Type B pancreatic cell (in vitro differentiated cells): ENCODE measurements at regions not wholly inside any gene's neighbourhood (a gene's known extent, or its start where the extent isn't known, plus 50 kb on each side); places are given as distances from the start of the nearest gene placed in this dataset.

ENCODE experiments used
- DNase-seq: peaks from one replicate; pipeline ENCODE4 v3.0.0; 2021; ENCODE audit warnings: mixed read lengths; ENCODE audit not compliant: unreplicated experiment; ENCODE audit errors: extremely low spot score
- H3K27ac Mint-ChIP-seq: 2 replicates; pipeline ENCODE4 v1.8.0; 2021; ENCODE audit warnings: mild to moderate bottlenecking, mixed read lengths
- H3K27me3 Mint-ChIP-seq: 2 replicates; pipeline ENCODE4 v1.8.0; 2021; ENCODE audit warnings: mixed read lengths
- H3K36me3 Mint-ChIP-seq: 2 replicates; pipeline ENCODE4 v1.8.0; 2021; ENCODE audit warnings: mixed read lengths
- H3K4me1 Mint-ChIP-seq: one replicate; pipeline ENCODE4 v1.8.0; 2021; ENCODE audit warnings: mixed read lengths; ENCODE audit not compliant: unreplicated experiment
- H3K4me3 Mint-ChIP-seq: 2 replicates; pipeline ENCODE4 v1.8.0; 2021; ENCODE audit warnings: mild to moderate bottlenecking, mixed read lengths
- H3K9me3 Mint-ChIP-seq: 2 replicates; pipeline ENCODE4 v1.8.0; 2021; ENCODE audit warnings: mixed read lengths
- CTCF ChIP-seq: fragments of 200-600 bp; sonication (generic); conservative IDR thresholded peaks from 2 replicates; pipeline ENCODE4 v1.5.0; 2021; ENCODE audit warnings: antibody characterized with exemption, mild to moderate bottlenecking

- Mint-ChIP-seq H3K4me1 (peaks cover 3% of the 10 kb centered on the region), H3K27me3 (peaks cover 8% of the 10 kb centered on the region), H3K27ac (no peak overlapping the region), H3K4me3 (no peak overlapping the region), H3K36me3 (peaks cover 7% of the 10 kb centered on the region), H3K9me3 (peaks cover 5% of the 10 kb centered on the region)
- DNase-seq: no peak
- TF ChIP-seq CTCF: no peak
These were observed 137.5 kb upstream of the IRX3 start for GRCh38 chr16:54424043-54424451.

GRCh38 chr16:54422569-54422978 lies 136.0 kb upstream of the IRX3 start:
- no peak overlapping the region for H3K27ac Mint-ChIP-seq
- no peaks in the 10 kb centered on the region for H3K36me3 Mint-ChIP-seq
- peaks cover 7% of the 10 kb centered on the region for H3K27me3 Mint-ChIP-seq
- H3K4me3 Mint-ChIP-seq: no peak overlapping the region
- no peak for DNase-seq
- peaks cover 14% of the 10 kb centered on the region for H3K4me1 Mint-ChIP-seq
- no peak for TF ChIP-seq CTCF
- no peaks in the 10 kb centered on the region for H3K9me3 Mint-ChIP-seq

- Mint-ChIP-seq H3K27me3 (peaks cover 7% of the 10 kb centered on the region), H3K27ac (no peak overlapping the region), H3K4me3 (no peak overlapping the region), H3K4me1 (peaks cover 14% of the 10 kb centered on the region), H3K36me3 (no peaks in the 10 kb centered on the region), H3K9me3 (no peaks in the 10 kb centered on the region)
- DNase-seq: no peak
- TF ChIP-seq CTCF: no peak
These were observed 135.6 kb upstream of the IRX3 start for GRCh38 chr16:54422159-54422558.

GRCh38 chr16:54421220-54421619 lies 134.6 kb upstream of the IRX3 start:
- TF ChIP-seq CTCF: no peak
- DNase-seq: no peak
- H3K36me3 Mint-ChIP-seq: no peaks in the 10 kb centered on the region
- peaks cover 14% of the 10 kb centered on the region for H3K4me1 Mint-ChIP-seq
- no peaks in the 10 kb centered on the region for H3K9me3 Mint-ChIP-seq
- no peak overlapping the region for H3K27ac Mint-ChIP-seq
- no peak overlapping the region for H3K4me3 Mint-ChIP-seq
- H3K27me3 Mint-ChIP-seq: peaks cover 7% of the 10 kb centered on the region

GRCh38 chr16:54418903-54419302 lies 132.3 kb upstream of the IRX3 start:
- Mint-ChIP-seq H3K4me3 (no peak overlapping the region), H3K9me3 (no peaks in the 10 kb centered on the region), H3K27ac (no peak overlapping the region), H3K36me3 (no peaks in the 10 kb centered on the region), H3K27me3 (peaks cover 22% of the 10 kb centered on the region), H3K4me1 (peaks cover 21% of the 10 kb centered on the region)
- DNase-seq: no peak
- no peak for TF ChIP-seq CTCF

GRCh38 chr16:54417384-54417783 lies 130.8 kb upstream of the IRX3 start:
- Mint-ChIP-seq H3K27ac (no peak overlapping the region), H3K4me1 (peaks cover 30% of the 10 kb centered on the region), H3K9me3 (no peaks in the 10 kb centered on the region), H3K36me3 (no peaks in the 10 kb centered on the region), H3K27me3 (peaks cover 35% of the 10 kb centered on the region), H3K4me3 (no peak overlapping the region)
- TF ChIP-seq CTCF: no peak
- no peak for DNase-seq
